ENCODE measurements at regions not wholly inside any gene's neighbourhood (a gene's known extent, or its start where the extent isn't known, plus 50 kb on each side); places are given as distances from the start of the nearest gene placed in this dataset.
"Not testable (repeated sequence)": the region's sequence is repeated elsewhere in the genome, so short reads cannot be mapped to it uniquely, and the experiment has no call there.

DNA sequence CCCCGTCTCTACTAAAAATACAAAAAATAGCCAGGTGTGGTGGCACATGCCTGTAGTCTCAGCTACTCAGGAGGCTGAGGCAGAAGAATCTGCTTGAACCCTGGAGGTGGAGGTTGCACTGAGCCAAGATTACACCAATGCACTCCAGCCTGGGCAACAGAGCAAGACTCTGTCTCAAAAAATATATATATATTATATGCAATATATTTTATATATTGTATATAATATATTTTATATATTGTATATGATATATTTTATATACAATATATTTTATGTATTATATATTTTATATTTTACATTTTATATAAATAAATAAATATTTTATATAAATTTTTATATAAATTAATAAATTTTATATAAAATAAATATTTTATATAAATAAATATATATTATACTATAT, 140.2 kb upstream of the ATP11B start:
- not testable (repeated sequence) for H3K9me3 ChIP-seq (replicated peaks; ENCODE audit: control insufficient read depth, low read depth, low read length); DNase-seq; H3K27ac ChIP-seq (ENCODE audit: low read length); H3K36me3 ChIP-seq (ENCODE audit: control insufficient read depth, insufficient read depth, low read length); H3K4me3 ChIP-seq (ENCODE audit: low read length); H3K27me3 ChIP-seq (ENCODE audit: control insufficient read depth, insufficient read depth, low read length); H3K4me1 ChIP-seq (ENCODE audit: control insufficient read depth, insufficient read depth, low read length)
- 100% methylated on average over 1 of the region's 1 CpG for WGBS (ENCODE audit: insufficient coverage)

DNA sequence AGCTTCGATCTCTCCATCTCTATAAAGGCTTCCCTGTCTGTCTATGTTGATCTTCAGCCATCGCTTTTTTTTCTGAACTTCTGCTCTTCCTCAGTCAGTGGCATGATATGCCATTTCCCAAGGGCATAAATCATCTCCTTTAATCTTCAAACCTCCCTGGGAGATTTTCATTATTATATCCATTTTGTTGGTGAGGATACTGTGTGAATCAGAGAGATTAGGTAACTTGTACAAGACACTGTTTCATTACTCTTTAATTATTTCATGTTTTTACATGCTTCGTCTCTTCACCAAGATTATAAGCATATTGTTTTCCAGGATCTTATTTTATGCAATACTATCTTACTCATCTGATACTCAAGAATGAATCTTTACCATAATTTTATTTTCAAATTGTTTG, 124.8 kb upstream of the ATP11B start:
- DNase-seq: no peak

DNA sequence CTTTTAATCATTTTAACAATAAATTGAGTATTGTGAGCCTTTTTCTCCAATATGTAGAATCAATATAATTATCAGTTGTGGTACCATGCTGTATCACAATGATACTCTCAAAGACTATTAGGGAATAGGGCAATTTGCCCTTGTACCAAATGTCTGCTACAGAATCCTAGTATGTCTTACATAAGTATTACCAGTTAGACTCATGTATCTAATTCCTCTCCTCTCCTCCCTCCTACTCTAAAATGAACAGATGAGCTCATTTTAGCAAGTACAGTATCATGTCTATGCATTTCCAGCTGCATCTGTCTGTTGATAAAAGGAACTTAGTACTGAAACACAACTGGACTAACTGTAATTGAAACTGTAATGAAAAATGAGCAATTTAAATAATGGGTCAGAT, 124.3 kb upstream of the ATP11B start:
- H3K4me1 ChIP-seq (ENCODE audit: control insufficient read depth, insufficient read depth, low read length): no peaks in the 10 kb centered on the region
- peaks cover 2% of the 10 kb centered on the region for H3K27me3 ChIP-seq (ENCODE audit: control insufficient read depth, insufficient read depth, low read length)
- no peaks in the 10 kb centered on the region for H3K9me3 ChIP-seq (replicated peaks; ENCODE audit: control insufficient read depth, low read depth, low read length)
- H3K4me3 ChIP-seq (ENCODE audit: low read length): no peak overlapping the region
- H3K36me3 ChIP-seq (ENCODE audit: control insufficient read depth, insufficient read depth, low read length): no peaks in the 10 kb centered on the region
- no peak for DNase-seq
- H3K27ac ChIP-seq (ENCODE audit: low read length): no peak overlapping the region

More for the DNA sequence above, 124.8 kb upstream of the ATP11B start:
- no peak overlapping the region for H3K27ac ChIP-seq (ENCODE audit: low read length)
- H3K9me3 ChIP-seq (replicated peaks; ENCODE audit: control insufficient read depth, low read depth, low read length): no peaks in the 10 kb centered on the region
- no peaks in the 10 kb centered on the region for H3K36me3 ChIP-seq (ENCODE audit: control insufficient read depth, insufficient read depth, low read length)
- H3K4me3 ChIP-seq (ENCODE audit: low read length): no peak overlapping the region
- no peaks in the 10 kb centered on the region for H3K4me1 ChIP-seq (ENCODE audit: control insufficient read depth, insufficient read depth, low read length)
- 100% methylated on average over 1 of the region's 3 CpGs for WGBS (ENCODE audit: insufficient coverage)
- H3K27me3 ChIP-seq (ENCODE audit: control insufficient read depth, insufficient read depth, low read length): peaks cover 2% of the 10 kb centered on the region

GRCh38 chr3:182671541-182671940, 121.8 kb upstream of the ATP11B start:
- peaks cover 2% of the 10 kb centered on the region for H3K27me3 ChIP-seq (ENCODE audit: control insufficient read depth, insufficient read depth, low read length)
- DNase-seq: no peak
- WGBS (ENCODE audit: insufficient coverage): 50% methylated on average over 1 of the region's 2 CpGs

GRCh38 chr3:182671942-182672341, 121.4 kb upstream of the ATP11B start:
- H3K27me3 ChIP-seq (ENCODE audit: control insufficient read depth, insufficient read depth, low read length): peaks cover 2% of the 10 kb centered on the region
- no peak overlapping the region for H3K27ac ChIP-seq (ENCODE audit: low read length)
- H3K9me3 ChIP-seq (replicated peaks; ENCODE audit: control insufficient read depth, low read depth, low read length): no peaks in the 10 kb centered on the region
- WGBS (ENCODE audit: insufficient coverage): no CpG with 5 or more reads among the region's 5 CpGs
- H3K4me3 ChIP-seq (ENCODE audit: low read length): no peak overlapping the region
- H3K4me1 ChIP-seq (ENCODE audit: control insufficient read depth, insufficient read depth, low read length): no peaks in the 10 kb centered on the region
- H3K36me3 ChIP-seq (ENCODE audit: control insufficient read depth, insufficient read depth, low read length): no peaks in the 10 kb centered on the region
- peak; percentile 5 for DNase-seq

More at GRCh38 chr3:182671541-182671940, 121.8 kb upstream of the ATP11B start:
- Histone ChIP-seq H3K4me1 (ENCODE audit: control insufficient read depth, insufficient read depth, low read length) (no peaks in the 10 kb centered on the region), H3K36me3 (ENCODE audit: control insufficient read depth, insufficient read depth, low read length) (no peaks in the 10 kb centered on the region), H3K27ac (ENCODE audit: low read length) (no peak overlapping the region), H3K9me3 (replicated peaks; ENCODE audit: control insufficient read depth, low read depth, low read length) (no peaks in the 10 kb centered on the region), H3K4me3 (ENCODE audit: low read length) (no peak overlapping the region)

GRCh38 chr3:182673336-182673735, 120.0 kb upstream of the ATP11B start:
- no peak for DNase-seq
- H3K27ac ChIP-seq (ENCODE audit: low read length): no peak overlapping the region
- H3K4me3 ChIP-seq (ENCODE audit: low read length): no peak overlapping the region
- H3K36me3 ChIP-seq (ENCODE audit: control insufficient read depth, insufficient read depth, low read length): no peaks in the 10 kb centered on the region
- H3K27me3 ChIP-seq (ENCODE audit: control insufficient read depth, insufficient read depth, low read length): peaks cover 2% of the 10 kb centered on the region
- no peaks in the 10 kb centered on the region for H3K4me1 ChIP-seq (ENCODE audit: control insufficient read depth, insufficient read depth, low read length)
- no peaks in the 10 kb centered on the region for H3K9me3 ChIP-seq (replicated peaks; ENCODE audit: control insufficient read depth, low read depth, low read length)
- whole genome bisulfite sequencing (ENCODE audit: insufficient coverage): 67% methylated on average over 1 of the region's 3 CpGs

DNA sequence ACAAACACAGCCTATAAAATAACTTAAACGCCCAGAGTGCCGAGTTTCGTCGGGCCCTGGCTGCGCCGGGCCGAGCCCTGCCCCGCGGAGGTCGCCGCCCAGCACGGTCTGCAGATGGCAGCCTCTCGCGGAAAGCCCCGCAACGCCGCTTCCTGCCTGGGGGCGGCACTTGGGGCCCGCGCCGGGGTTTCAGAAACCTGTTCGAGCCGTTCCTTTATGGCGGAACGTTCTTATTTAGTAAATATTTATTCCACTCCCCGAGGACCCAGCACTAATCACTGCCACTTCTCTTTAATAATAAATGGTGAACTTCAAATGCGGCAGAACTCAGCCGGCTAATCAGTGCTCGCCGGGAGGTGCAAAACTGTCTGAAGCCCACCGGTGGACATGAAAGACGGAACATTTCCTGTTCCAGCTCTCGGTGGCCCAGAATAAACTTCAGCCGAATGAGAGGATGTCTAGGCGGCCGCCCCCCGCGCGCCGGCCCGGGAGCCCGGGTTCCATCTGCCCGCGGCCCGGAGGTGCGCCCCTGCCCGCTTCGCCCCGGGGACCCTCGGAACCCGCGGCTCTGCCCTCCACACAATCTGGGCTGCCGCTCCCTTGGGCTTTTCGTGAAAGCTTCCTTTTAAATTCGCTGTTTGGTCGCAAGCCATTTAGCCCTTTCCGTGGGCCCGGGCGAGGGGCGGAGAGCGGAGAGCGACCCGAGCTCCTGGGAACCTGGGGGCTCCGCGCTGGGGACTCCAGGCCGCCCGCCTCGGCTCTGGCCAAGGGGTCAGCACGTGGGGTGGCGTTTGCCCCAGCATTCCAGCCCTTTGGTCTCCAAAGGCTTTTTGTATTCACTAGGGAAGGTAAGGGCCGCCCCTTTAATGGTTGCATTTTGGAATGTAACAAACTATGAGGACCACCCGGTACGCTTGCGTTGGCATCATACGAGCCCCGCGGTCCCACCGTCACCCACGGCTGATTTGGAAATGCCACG, 110.8 kb upstream of the ATP11B start:
- H3K9me3 ChIP-seq (replicated peaks; ENCODE audit: control insufficient read depth, low read depth, low read length): no peaks in the 10 kb centered on the region
- peak overlapping the region; percentile 56 for H3K4me3 ChIP-seq (ENCODE audit: low read length)
- H3K27me3 ChIP-seq (ENCODE audit: control insufficient read depth, insufficient read depth, low read length): peaks cover 25% of the 10 kb centered on the region
- peaks cover 6% of the 10 kb centered on the region for H3K4me1 ChIP-seq (ENCODE audit: control insufficient read depth, insufficient read depth, low read length)
- peak; percentile 46 for DNase-seq
- H3K36me3 ChIP-seq (ENCODE audit: control insufficient read depth, insufficient read depth, low read length): no peaks in the 10 kb centered on the region
- H3K27ac ChIP-seq (ENCODE audit: low read length): no peak overlapping the region
- under 1% methylated on average over 65 of the region's 80 CpGs for WGBS (ENCODE audit: insufficient coverage)

DNA sequence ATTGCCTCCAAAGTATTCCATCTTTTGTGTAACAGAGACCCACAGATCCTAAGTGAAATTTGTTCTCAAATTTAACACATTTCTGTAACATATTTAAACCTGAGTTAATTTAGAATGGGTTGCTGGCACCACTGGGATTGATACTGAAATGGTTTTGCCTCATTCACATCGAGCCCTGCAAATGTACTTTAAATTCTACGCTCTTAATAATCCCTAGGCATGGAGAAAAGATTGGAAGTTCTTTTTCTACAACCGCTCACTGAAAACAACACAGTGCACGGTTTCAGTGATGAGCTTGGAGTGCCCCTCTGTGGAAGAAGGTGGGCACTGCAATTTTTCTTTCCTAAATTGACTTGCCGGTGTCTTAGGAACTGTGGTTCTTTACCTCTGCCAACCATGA, 109.9 kb upstream of the ATP11B start:
- Histone ChIP-seq H3K27ac (ENCODE audit: low read length) (no peak overlapping the region), H3K27me3 (ENCODE audit: control insufficient read depth, insufficient read depth, low read length) (peaks cover 25% of the 10 kb centered on the region), H3K36me3 (ENCODE audit: control insufficient read depth, insufficient read depth, low read length) (no peaks in the 10 kb centered on the region), H3K4me3 (ENCODE audit: low read length) (no peak overlapping the region), H3K9me3 (replicated peaks; ENCODE audit: control insufficient read depth, low read depth, low read length) (no peaks in the 10 kb centered on the region), H3K4me1 (ENCODE audit: control insufficient read depth, insufficient read depth, low read length) (peaks cover 6% of the 10 kb centered on the region)
- DNase-seq: peak; percentile 82
- WGBS (ENCODE audit: insufficient coverage): no CpG with 5 or more reads among the region's 5 CpGs

- Histone ChIP-seq H3K4me3 (ENCODE audit: low read length) (no peak overlapping the region), H3K27ac (ENCODE audit: low read length) (no peak overlapping the region), H3K27me3 (ENCODE audit: control insufficient read depth, insufficient read depth, low read length) (peaks cover 25% of the 10 kb centered on the region), H3K4me1 (ENCODE audit: control insufficient read depth, insufficient read depth, low read length) (peaks cover 6% of the 10 kb centered on the region), H3K36me3 (ENCODE audit: control insufficient read depth, insufficient read depth, low read length) (no peaks in the 10 kb centered on the region), H3K9me3 (replicated peaks; ENCODE audit: control insufficient read depth, low read depth, low read length) (no peaks in the 10 kb centered on the region)
- WGBS (ENCODE audit: insufficient coverage): 0% methylated on average over 1 of the region's 1 CpG
- no peak for DNase-seq
Observed at GRCh38 chr3:182683858-182684257, 109.4 kb upstream of the ATP11B start.

DNA sequence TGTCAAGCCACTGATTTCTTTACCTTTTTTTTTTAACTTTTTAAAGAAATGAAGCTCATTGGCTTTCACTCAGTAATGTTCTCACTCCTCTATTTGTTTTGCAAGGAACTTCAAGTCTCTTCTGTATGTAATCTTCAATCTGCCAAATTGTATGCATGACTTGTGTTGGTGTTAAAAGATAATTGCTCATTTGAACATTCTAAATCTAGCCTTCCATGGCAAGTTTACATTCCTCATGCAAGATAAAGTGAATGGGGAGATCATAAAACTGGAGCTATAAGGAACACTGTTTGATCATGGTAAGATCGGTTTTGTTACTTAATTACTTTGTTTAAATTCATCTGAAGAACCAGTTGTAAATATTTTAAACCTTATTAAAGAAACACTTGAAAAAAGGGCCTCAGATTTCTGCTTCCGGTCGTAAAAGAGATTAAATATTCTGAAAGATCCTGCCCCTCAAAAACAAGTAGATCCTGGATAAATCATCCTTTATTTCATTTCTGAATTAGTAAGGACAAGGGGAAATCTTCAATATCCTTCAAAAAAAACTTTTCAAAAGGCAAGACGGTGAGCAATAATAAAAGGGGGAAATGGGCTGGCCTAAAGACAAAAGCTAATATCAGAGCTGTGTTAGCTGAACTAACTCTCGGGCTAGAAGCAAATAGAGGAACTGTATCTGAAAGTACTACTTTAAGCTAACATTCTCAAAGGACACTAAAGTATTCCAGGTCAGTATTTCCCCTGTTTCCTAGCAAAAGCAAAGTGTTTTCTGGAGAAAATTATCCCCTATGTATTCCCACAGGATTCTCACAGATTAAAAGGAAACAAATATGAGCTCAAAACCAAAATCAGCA, 107.0 kb upstream of the ATP11B start:
- H3K9me3 ChIP-seq (replicated peaks; ENCODE audit: control insufficient read depth, low read depth, low read length): no peaks in the 10 kb centered on the region
- no peak for DNase-seq
- H3K4me1 ChIP-seq (ENCODE audit: control insufficient read depth, insufficient read depth, low read length): peaks cover 6% of the 10 kb centered on the region
- WGBS (ENCODE audit: insufficient coverage): no CpG with 5 or more reads among the region's 5 CpGs
- no peak overlapping the region for H3K27ac ChIP-seq (ENCODE audit: low read length)
- peaks cover 25% of the 10 kb centered on the region for H3K27me3 ChIP-seq (ENCODE audit: control insufficient read depth, insufficient read depth, low read length)
- H3K36me3 ChIP-seq (ENCODE audit: control insufficient read depth, insufficient read depth, low read length): no peaks in the 10 kb centered on the region
- no peak overlapping the region for H3K4me3 ChIP-seq (ENCODE audit: low read length)
